Liver (tissue), 3 donors: ENCODE measurements at regions not wholly inside any gene's neighbourhood (a gene's known extent, or its start where the extent isn't known, plus 50 kb on each side); places are given as distances from the start of the nearest gene placed in this dataset.

Source experiments
- EGR1 ChIP-seq, 2 donors: IDR thresholded peaks; 2 replicates each; pipeline ENCODE4 v1.6.1; 2016 to 2018; ENCODE audit warnings: antibody characterized with exemption in 2 of 2, low read depth in 2 of 2
- FOXA2 ChIP-seq: IDR thresholded peaks from 2 replicates; pipeline ENCODE4 v1.6.1; 2016; ENCODE audit warnings: antibody characterized with exemption
- GABPA ChIP-seq, 2 donors: IDR thresholded peaks in 1 of 2; conservative IDR thresholded peaks in 1 of 2; 2 replicates each; pipeline ENCODE4 v1.6.1; 2016; ENCODE audit warnings: antibody characterized with exemption in 2 of 2, mild to moderate bottlenecking in 1 of 2, moderate library complexity in 1 of 2
- HNF4G ChIP-seq: IDR thresholded peaks from 2 replicates; pipeline ENCODE4 v1.6.1; 2016; ENCODE audit warnings: antibody characterized with exemption
- JUND ChIP-seq, 2 donors: IDR thresholded peaks; 2 replicates each; pipeline ENCODE4 v1.6.1; 2016; ENCODE audit warnings: antibody characterized with exemption in 2 of 2
- MAX ChIP-seq: IDR thresholded peaks from 2 replicates; pipeline ENCODE4 v1.6.1; 2016; ENCODE audit warnings: antibody characterized with exemption
- RAD21 ChIP-seq, 2 donors: IDR thresholded peaks; 2 replicates each; pipeline ENCODE4 v1.6.1; 2016; ENCODE audit warnings: antibody characterized with exemption in 2 of 2, mild to moderate bottlenecking in 2 of 2
- SP1 ChIP-seq: IDR thresholded peaks from 2 replicates; pipeline ENCODE4 v1.6.1; 2018; ENCODE audit warnings: antibody characterized with exemption, mild to moderate bottlenecking
- TAF1 ChIP-seq: conservative IDR thresholded peaks from 2 replicates; pipeline ENCODE4 v1.6.1; 2016; ENCODE audit warnings: antibody characterized with exemption, mild to moderate bottlenecking
- YY1 ChIP-seq: IDR thresholded peaks from 2 replicates; pipeline ENCODE4 v1.6.1; 2016; ENCODE audit warnings: antibody characterized with exemption, mild to moderate bottlenecking
- TF ChIP-seq, protein P1 (sequence below): fragments of 150-350 bp; IDR thresholded peaks from 2 replicates; pipeline ENCODE4 v1.5.1; 2017; ENCODE audit warnings: improper control_type of control experiment, low read depth, low read length; ENCODE audit not compliant: missing input control
- TF ChIP-seq, protein P2 (sequence below): IDR thresholded peaks from 2 replicates; pipeline ENCODE4 v1.6.1; 2016; ENCODE audit warnings: antibody characterized with exemption
- TF ChIP-seq, protein P3 (sequence below): IDR thresholded peaks from 2 replicates; pipeline ENCODE4 v1.6.1; 2016; ENCODE audit warnings: antibody characterized with exemption, mild to moderate bottlenecking
- TF ChIP-seq, protein P4 (sequence below): IDR thresholded peaks from 2 replicates; pipeline ENCODE4 v1.6.1; 2016; ENCODE audit warnings: antibody characterized with exemption
- donor health status: healthy.
- donor health status: healthy.

GRCh38 chr12:125907351-125907750 lies 842.1 kb downstream of the AACS start:
- TF ChIP-seq, protein P1, sequence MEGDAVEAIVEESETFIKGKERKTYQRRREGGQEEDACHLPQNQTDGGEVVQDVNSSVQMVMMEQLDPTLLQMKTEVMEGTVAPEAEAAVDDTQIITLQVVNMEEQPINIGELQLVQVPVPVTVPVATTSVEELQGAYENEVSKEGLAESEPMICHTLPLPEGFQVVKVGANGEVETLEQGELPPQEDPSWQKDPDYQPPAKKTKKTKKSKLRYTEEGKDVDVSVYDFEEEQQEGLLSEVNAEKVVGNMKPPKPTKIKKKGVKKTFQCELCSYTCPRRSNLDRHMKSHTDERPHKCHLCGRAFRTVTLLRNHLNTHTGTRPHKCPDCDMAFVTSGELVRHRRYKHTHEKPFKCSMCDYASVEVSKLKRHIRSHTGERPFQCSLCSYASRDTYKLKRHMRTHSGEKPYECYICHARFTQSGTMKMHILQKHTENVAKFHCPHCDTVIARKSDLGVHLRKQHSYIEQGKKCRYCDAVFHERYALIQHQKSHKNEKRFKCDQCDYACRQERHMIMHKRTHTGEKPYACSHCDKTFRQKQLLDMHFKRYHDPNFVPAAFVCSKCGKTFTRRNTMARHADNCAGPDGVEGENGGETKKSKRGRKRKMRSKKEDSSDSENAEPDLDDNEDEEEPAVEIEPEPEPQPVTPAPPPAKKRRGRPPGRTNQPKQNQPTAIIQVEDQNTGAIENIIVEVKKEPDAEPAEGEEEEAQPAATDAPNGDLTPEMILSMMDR = no peak
- TF ChIP-seq SP1 (no peak), FOXA2 (no peak), RAD21 (IDR thresholded peaks at IDR 0.05) (no peak), YY1 (no peak), TAF1 (no peak), GABPA (IDR thresholded peaks at IDR 0.05 in 1 of 2, conservative IDR thresholded peaks at IDR 0.05 in 1 of 2) (no peak), MAX (no peak), HNF4G (no peak), EGR1 (IDR thresholded peaks at IDR 0.05; ENCODE audit: low read depth in 2 of 2) (no peak), JUND (IDR thresholded peaks at IDR 0.05) (no peak)
- TF ChIP-seq, protein P2, sequence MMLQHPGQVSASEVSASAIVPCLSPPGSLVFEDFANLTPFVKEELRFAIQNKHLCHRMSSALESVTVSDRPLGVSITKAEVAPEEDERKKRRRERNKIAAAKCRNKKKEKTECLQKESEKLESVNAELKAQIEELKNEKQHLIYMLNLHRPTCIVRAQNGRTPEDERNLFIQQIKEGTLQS = no peak
- TF ChIP-seq, protein P3, sequence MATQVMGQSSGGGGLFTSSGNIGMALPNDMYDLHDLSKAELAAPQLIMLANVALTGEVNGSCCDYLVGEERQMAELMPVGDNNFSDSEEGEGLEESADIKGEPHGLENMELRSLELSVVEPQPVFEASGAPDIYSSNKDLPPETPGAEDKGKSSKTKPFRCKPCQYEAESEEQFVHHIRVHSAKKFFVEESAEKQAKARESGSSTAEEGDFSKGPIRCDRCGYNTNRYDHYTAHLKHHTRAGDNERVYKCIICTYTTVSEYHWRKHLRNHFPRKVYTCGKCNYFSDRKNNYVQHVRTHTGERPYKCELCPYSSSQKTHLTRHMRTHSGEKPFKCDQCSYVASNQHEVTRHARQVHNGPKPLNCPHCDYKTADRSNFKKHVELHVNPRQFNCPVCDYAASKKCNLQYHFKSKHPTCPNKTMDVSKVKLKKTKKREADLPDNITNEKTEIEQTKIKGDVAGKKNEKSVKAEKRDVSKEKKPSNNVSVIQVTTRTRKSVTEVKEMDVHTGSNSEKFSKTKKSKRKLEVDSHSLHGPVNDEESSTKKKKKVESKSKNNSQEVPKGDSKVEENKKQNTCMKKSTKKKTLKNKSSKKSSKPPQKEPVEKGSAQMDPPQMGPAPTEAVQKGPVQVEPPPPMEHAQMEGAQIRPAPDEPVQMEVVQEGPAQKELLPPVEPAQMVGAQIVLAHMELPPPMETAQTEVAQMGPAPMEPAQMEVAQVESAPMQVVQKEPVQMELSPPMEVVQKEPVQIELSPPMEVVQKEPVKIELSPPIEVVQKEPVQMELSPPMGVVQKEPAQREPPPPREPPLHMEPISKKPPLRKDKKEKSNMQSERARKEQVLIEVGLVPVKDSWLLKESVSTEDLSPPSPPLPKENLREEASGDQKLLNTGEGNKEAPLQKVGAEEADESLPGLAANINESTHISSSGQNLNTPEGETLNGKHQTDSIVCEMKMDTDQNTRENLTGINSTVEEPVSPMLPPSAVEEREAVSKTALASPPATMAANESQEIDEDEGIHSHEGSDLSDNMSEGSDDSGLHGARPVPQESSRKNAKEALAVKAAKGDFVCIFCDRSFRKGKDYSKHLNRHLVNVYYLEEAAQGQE = no peak
- TF ChIP-seq, protein P4, sequence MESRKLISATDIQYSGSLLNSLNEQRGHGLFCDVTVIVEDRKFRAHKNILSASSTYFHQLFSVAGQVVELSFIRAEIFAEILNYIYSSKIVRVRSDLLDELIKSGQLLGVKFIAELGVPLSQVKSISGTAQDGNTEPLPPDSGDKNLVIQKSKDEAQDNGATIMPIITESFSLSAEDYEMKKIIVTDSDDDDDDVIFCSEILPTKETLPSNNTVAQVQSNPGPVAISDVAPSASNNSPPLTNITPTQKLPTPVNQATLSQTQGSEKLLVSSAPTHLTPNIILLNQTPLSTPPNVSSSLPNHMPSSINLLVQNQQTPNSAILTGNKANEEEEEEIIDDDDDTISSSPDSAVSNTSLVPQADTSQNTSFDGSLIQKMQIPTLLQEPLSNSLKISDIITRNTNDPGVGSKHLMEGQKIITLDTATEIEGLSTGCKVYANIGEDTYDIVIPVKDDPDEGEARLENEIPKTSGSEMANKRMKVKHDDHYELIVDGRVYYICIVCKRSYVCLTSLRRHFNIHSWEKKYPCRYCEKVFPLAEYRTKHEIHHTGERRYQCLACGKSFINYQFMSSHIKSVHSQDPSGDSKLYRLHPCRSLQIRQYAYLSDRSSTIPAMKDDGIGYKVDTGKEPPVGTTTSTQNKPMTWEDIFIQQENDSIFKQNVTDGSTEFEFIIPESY = no peak
